ENCODE measurements at regions not wholly inside any gene's neighbourhood (a gene's known extent, or its start where the extent isn't known, plus 50 kb on each side); places are given as distances from the start of the nearest gene placed in this dataset.

DNA sequence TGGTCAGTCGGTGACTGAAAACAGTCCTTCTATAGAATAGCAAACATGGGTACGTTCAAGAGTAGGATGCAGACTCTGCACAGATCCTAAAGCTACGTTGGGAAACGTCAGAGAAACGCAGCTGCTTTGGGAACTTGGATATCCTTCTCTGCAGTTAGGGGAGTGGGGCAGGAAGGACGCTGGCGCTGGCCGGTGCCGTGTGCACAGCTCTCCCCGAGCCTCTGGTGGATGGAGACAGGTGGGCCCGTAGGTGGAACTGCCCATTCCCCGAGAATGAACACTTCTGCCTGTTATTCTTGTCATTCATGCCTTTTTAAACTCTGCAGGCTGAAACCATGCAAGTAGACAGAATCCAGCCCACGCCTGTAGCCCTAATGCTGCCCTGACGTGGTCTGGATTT is 91.7 kb upstream of the MBOAT2 start:
- TF ChIP-seq, protein P1, sequence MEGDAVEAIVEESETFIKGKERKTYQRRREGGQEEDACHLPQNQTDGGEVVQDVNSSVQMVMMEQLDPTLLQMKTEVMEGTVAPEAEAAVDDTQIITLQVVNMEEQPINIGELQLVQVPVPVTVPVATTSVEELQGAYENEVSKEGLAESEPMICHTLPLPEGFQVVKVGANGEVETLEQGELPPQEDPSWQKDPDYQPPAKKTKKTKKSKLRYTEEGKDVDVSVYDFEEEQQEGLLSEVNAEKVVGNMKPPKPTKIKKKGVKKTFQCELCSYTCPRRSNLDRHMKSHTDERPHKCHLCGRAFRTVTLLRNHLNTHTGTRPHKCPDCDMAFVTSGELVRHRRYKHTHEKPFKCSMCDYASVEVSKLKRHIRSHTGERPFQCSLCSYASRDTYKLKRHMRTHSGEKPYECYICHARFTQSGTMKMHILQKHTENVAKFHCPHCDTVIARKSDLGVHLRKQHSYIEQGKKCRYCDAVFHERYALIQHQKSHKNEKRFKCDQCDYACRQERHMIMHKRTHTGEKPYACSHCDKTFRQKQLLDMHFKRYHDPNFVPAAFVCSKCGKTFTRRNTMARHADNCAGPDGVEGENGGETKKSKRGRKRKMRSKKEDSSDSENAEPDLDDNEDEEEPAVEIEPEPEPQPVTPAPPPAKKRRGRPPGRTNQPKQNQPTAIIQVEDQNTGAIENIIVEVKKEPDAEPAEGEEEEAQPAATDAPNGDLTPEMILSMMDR (IDR thresholded peaks at IDR 0.05) = no peak
- no peak for TF ChIP-seq POLR2A (IDR thresholded peaks at IDR 0.05; ENCODE audit: low read depth)

Data from esophagus muscularis mucosa (tissue), 3 donors.